Panc1 (cell line): ENCODE measurements at regions not wholly inside any gene's neighbourhood (a gene's known extent, or its start where the extent isn't known, plus 50 kb on each side); places are given as distances from the start of the nearest gene placed in this dataset.

Source experiments
- CTCF ChIP-seq: fragments of 450-650 bp; IDR thresholded peaks from 2 replicates; pipeline ENCODE4 v1.5.1; 2017; ENCODE audit warnings: mild to moderate bottlenecking
- POLR2AphosphoS5 ChIP-seq: IDR thresholded peaks from 2 replicates; pipeline ENCODE4 v1.6.1; 2012; ENCODE audit warnings: mild to moderate bottlenecking, low read depth, low read length, moderate library complexity
- REST ChIP-seq, 2 experiments: IDR thresholded peaks; 2 replicates each; pipeline ENCODE4 v1.6.1; 2011 to 2012; ENCODE audit warnings: low read depth in 2 of 2, control low read depth in 1 of 2, low read length in 1 of 2, mild to moderate bottlenecking in 1 of 2, moderate library complexity in 1 of 2; ENCODE audit not compliant: insufficient read depth in 1 of 2
- SIN3A ChIP-seq: IDR thresholded peaks from 2 replicates; pipeline ENCODE4 v1.6.1; 2012; ENCODE audit warnings: low read depth, mild to moderate bottlenecking, low read length, moderate library complexity, borderline replicate concordance; ENCODE audit not compliant: insufficient read depth

- TF ChIP-seq POLR2AphosphoS5 (no peak), CTCF (no peak), REST (IDR thresholded peaks at IDR 0.05; ENCODE audit: insufficient read depth in 1 of 2, low read depth in 2 of 2, low read length in 1 of 2) (no peak), SIN3A (no peak)
These were observed 91.7 kb upstream of the WNT4 start for GRCh38 chr1:22234476-22235030.
